Bronchial epithelial cell (primary cell): ENCODE measurements at regions not wholly inside any gene's neighbourhood (a gene's known extent, or its start where the extent isn't known, plus 50 kb on each side); places are given as distances from the start of the nearest gene placed in this dataset.
A peak's percentile ranks its signal among the peaks of the same experiment; 100 is the strongest.

Experiments
- DNase-seq: peaks from one replicate; pipeline ENCODE4 v3.0.0-alpha.2; 2010; ENCODE audit warnings: low read depth
- FAIRE-seq: peaks from 2 replicates; lab custom pipeline; 2011; peaks lifted over from hg19 to GRCh38; lab: Jason Lieb, UNC
- H3K27me3 ChIP-seq: 2 replicates; pipeline ENCODE4 v1.5.1; 2011; ENCODE audit warnings: low read length; ENCODE audit not compliant: control insufficient read depth, insufficient read depth
- H3K36me3 ChIP-seq: 2 replicates; pipeline ENCODE4 v1.5.1; 2011; ENCODE audit warnings: low read length; ENCODE audit not compliant: control insufficient read depth, insufficient read depth
- H3K4me3 ChIP-seq: 2 replicates; pipeline ENCODE4 v1.5.1; 2011; ENCODE audit warnings: mild to moderate bottlenecking, low read depth, low read length, control low read depth
- CTCF ChIP-seq: IDR thresholded peaks from 2 replicates; pipeline ENCODE4 v1.5.1; 2011; ENCODE audit warnings: mild to moderate bottlenecking, moderate library complexity, low read length, control low read depth, inconsistent platforms; ENCODE audit not compliant: insufficient read depth, severe bottlenecking

- DNase-seq: no peak
- no peak for FAIRE-seq
These were observed 76.3 kb downstream of the PHLDA1 start for GRCh38 chr12:75955251-75955650.

GRCh38 chr12:75954749-75955148 lies 76.8 kb downstream of the PHLDA1 start:
- FAIRE-seq (no peak), DNase-seq (no peak)
- no peak for TF ChIP-seq CTCF
- Histone ChIP-seq H3K36me3 (no peaks in the 10 kb centered on the region), H3K4me3 (no peak overlapping the region), H3K27me3 (no peaks in the 10 kb centered on the region)

More at GRCh38 chr12:75955251-75955650, 76.3 kb downstream of the PHLDA1 start:
- no peak overlapping the region for H3K4me3 ChIP-seq
- no peak for TF ChIP-seq CTCF
- H3K36me3 ChIP-seq: no peaks in the 10 kb centered on the region
- no peaks in the 10 kb centered on the region for H3K27me3 ChIP-seq

- no peak overlapping the region for H3K4me3 ChIP-seq
- H3K36me3 ChIP-seq: no peaks in the 10 kb centered on the region
- DNase-seq: peak; percentile 99
- no peak for FAIRE-seq
- no peaks in the 10 kb centered on the region for H3K27me3 ChIP-seq
- no peak for TF ChIP-seq CTCF
These were observed 77.5 kb downstream of the PHLDA1 start for GRCh38 chr12:75954041-75954440.

- Histone ChIP-seq H3K4me3 (no peak overlapping the region), H3K36me3 (no peaks in the 10 kb centered on the region), H3K27me3 (no peaks in the 10 kb centered on the region)
- FAIRE-seq (no peak), DNase-seq (peak; percentile 67)
- TF ChIP-seq CTCF: no peak
These were observed 78.2 kb downstream of the PHLDA1 start for GRCh38 chr12:75953312-75953906.

- no peak for TF ChIP-seq CTCF
- Histone ChIP-seq H3K36me3 (no peaks in the 10 kb centered on the region), H3K4me3 (no peak overlapping the region), H3K27me3 (no peaks in the 10 kb centered on the region)
- DNase-seq (no peak), FAIRE-seq (no peak)
These were observed 79.9 kb downstream of the PHLDA1 start for GRCh38 chr12:75951399-75952278.
